ENCODE measurements at regions not wholly inside any gene's neighbourhood (a gene's known extent, or its start where the extent isn't known, plus 50 kb on each side); places are given as distances from the start of the nearest gene placed in this dataset.
"Not testable (repeated sequence)": the region's sequence is repeated elsewhere in the genome, so short reads cannot be mapped to it uniquely, and the experiment has no call there.

DNA sequence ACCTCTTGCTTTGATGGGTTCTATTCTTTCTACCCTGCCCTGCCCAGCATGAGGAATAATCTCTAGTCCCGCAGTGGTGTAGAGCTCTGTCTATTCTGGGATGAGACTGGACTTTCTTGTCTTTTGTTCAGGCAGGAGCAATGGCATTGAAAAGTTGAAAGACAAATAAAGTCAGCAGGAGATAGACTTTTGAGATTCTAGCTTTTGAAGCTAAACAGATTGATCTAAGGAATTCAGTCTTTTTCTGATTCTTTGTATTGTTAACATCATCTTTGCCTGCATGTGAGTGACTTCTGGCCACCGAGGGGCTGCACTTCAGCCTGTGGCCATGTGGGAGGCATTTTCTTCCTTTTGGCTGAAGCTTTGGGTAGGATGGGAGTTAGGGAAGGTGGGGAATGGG lies 132.4 kb downstream of the MRPL57 start:
- DNase-seq (ENCODE audit: missing footprints) (no peak), ATAC-seq (no peak)
- intact Hi-C loops (cut with DNase I) = no loop called here

DNA sequence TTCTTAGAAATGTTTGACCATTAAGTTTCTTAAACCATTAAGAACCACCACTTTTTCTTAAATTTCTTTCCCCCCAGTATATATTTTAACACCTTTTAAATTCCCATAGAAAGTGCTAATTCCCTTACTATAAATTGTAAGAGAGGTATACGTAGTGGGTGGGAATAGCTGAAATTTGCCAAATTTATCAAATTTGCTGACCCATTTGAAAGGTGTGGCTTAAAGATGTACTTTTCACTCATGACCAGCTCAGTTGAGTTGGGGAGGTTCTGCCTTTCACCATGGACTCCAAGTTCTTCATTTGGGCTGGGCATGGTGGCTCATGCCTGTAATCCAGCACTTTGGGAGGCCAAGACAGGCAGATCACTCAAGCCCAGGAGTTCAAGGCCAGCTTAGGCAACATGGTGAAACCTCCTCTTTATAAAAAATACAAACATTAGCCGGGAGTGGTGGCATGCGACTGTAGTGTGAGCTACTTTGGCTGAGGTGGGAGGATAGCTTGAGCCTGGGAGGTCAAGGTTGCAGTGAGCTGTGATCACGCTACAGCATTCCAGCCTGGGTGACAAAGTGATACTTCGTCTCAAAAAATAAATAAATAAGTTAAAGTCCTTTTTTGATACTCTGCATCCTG lies 133.2 kb downstream of the MRPL57 start:
- DNase-seq (ENCODE audit: missing footprints) = no peak
- intact Hi-C loops (cut with DNase I) = no loop called here
- no peak for ATAC-seq

DNA sequence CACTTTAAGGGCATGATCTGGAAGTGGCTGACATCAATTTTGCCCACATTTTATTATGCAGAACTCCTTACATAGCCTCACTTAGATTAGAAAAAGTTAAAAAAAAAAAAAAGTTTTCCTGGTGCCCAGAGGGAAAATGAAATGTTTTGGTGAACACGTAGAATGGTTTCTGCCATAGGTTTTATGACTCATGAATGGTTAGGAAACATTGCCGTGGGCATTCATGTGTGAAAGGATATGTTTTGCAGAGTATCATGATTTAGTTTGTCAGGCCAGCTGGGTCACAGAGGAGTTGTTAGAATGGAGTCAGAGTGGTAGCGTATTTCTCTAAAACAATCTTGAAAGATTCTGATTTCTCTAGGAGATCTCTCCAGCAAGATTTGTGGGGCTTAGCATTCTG lies 133.8 kb downstream of the MRPL57 start:
- no peak for ATAC-seq
- DNase-seq (ENCODE audit: missing footprints) = no peak
- intact Hi-C loops (cut with DNase I) = no loop called here

DNA sequence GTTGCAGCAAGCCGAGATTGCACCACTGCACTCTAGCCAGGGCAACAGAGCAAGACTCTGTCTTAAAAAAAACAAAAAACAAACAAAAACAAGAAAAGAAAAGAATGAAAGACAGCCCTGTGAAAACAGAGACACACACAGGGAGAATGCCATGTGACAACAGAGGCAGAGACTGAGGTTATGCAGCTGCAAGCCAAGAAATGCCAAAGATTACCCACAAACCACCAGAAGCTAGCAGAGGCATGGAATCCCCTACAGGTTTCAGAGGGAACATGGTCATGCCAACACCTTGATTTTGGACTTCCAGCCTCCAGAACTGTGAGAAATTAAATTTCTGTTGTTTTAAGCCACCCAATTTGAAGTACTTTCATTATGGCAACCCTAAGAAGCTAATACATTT lies 138.5 kb downstream of the MRPL57 start:
- ATAC-seq; DNase-seq (ENCODE audit: missing footprints); intact Hi-C loops (cut with DNase I): not testable (repeated sequence)

DNA sequence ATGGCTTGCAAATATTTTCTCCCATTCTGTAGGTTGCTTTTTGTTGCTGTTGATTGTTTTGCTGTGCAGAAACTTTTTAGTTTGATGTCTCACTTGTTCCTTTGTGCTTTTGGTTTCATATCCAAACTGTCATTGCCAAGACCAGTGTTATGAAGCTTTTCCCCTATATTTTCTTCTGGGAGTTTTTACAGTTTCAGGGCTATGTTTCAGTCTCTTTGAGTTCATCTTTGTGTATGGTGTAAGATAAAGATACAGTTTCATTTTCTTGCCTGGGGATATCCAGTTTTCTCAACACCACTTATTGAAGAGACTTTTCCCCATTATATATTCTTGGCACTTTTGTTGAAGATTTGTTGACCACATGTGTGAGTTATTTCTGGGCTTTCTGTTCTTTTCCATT lies 139.9 kb downstream of the MRPL57 start:
- ATAC-seq (no peak), DNase-seq (ENCODE audit: missing footprints) (no peak)
- intact Hi-C loops (cut with DNase I) = no loop called here

DNA sequence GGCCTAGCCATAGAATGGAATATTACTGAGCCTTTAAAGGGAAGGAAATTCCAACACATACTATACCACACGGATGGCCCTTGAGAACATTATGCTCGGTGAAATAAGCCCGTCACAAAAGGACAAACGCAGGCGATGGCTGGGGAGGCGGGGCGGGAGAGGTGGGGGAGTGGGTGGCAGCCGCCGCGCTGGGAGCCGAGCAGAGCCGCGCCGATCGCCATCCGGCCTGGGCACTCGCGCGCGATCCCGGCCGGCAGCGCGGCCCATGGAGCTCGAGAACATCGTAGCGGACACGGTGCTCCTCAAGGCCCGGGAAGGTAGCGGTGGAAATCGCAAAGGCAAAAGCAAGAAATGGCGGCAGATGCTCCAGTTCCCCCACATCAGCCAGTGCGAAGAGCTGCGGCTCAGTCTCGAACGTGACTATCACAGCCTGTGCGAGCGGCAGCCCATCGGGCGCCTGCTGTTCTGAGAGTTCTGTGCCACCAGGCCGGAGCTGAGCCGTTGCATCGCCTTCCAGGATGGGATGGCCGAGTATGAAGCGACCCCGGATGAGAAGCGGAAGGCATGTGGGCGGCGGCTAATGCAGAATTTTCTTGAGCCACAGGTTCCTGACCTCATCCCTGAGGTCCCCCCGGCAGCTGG lies 140.1 kb downstream of the ZDHHC20 start:
- intact Hi-C loops (cut with DNase I) = no loop called here
- no peak for ATAC-seq
- DNase-seq (ENCODE audit: missing footprints) = no peak

DNA sequence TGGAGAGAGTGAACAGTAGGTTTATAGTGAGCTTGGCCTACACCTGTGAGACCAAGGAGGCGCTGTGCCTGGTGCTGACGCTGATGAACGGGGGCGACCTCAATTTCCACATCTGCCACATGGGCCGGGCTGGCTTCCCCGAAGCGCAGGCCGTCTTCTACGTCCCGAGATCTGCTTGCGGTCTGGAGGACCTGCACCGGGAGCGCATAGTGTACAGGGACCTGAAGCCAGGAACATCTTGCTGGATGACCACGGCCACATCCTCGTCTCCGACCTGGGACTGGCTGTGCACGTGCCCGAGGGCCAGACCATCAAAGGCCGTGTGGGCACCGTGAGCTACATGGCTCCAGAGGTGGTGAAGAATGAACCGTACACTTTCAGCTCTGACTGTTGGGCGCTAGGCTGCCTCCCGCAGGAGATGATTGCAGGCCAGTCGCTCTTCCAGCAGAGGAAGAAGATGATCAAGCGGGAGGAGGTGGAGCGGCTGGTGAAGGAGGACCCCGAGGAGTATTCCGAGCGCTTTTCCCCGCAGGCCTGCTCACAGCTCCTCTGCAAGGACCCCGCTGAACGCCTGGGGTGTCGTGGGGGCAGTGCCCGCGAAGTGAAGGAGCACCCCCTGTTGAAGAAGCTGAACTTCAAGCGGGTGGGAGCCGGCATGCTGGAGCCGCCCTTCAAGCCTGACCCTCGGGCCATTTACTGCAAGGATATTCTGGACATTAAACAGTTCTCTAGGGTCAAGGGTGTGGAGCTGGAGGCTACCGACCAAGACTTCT lies 139.0 kb downstream of the ZDHHC20 start:
- DNase-seq (ENCODE audit: missing footprints) (no peak), ATAC-seq (no peak)
- intact Hi-C loops (cut with DNase I) = no loop called here

DNA sequence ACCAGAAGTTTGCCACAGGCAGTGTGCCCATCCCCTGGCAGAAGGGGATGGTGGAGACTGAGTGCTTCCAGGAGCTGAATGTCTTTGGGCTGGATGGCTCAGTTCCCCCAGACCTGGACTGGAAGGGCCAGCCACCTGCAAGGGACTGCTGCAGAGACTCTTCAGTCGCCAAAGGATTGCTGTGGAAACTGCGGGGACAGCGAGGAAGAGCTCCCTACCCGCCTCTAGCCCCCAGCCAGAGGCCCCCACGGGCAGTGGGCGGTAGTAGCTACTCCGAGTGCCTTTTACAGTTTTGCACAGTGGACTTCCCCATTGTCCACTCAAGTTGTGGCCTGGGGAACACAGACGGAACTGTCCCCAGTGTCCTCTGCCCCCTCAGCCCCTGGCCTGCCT lies 138.5 kb downstream of the ZDHHC20 start:
- intact Hi-C loops (cut with DNase I) = no loop called here
- DNase-seq (ENCODE audit: missing footprints) (no peak), ATAC-seq (no peak)

DNA sequence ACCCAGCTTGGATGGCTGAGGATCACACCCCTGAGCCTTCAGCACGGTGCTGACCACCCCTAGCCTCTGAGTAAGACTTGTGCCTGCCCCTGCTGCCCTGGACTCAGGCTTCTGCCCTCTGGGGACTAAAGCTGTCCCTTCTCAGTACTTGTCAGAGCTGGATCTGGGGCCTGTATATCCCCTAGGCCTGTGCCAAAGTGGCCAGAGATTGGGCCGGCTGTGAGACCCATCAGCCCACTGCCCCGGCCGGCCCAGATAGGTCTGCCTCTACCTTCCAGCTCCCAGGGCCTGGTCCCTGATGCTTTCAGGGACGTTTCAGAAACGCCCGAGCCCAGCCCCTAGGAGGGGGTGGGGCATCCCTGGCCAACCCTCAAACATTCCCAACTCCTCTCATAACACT lies 137.8 kb downstream of the ZDHHC20 start:
- intact Hi-C loops (cut with DNase I) = no loop called here
- no peak for ATAC-seq
- no peak for DNase-seq (ENCODE audit: missing footprints)

DNA sequence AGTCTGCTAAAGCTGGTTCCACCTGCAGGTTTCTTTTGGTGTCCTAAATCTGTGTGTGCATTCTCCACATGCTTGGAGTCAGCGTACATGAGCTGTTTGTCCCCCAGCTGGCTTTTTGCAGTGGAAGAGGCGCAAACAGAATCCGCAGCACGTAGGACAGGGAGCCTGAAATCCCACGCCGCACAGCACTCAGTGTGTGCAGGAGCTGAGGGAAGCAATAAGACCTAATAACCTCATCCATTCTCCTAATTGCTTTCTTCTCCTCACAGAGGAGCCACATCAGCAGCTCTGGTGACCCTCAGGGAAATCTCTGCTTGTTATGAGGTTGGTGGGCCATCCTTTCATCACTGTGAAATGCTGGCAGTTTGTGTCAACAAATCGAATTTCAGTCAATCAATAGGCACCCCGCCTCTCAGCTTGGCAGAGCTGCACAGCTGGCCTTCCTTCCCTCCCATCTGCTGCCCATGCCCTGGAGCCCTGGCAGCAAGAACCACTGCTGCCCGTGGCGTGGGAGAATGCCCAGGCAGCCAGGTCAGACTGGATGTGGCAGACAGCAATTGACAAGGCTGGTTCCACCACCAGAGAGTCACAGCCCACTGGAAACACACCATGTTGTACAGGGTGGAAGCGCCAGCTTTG lies 136.7 kb downstream of the ZDHHC20 start:
- intact Hi-C loops (cut with DNase I) = no loop called here
- DNase-seq (ENCODE audit: missing footprints) = no peak
- ATAC-seq = no peak

All from Right ventricle myocardium inferior (tissue), 1 donor.